Activated CD8-positive, alpha-beta memory T cell treated with anti-CD3 and anti-CD28 coated beads for 4 hours (primary cell): ENCODE measurements at regions not wholly inside any gene's neighbourhood (a gene's known extent, or its start where the extent isn't known, plus 50 kb on each side); places are given as distances from the start of the nearest gene placed in this dataset.
"Not testable (repeated sequence)": the region's sequence is repeated elsewhere in the genome, so short reads cannot be mapped to it uniquely, and the experiment has no call there.

ENCODE experiments used
- DNase-seq, 2 donors: peaks; one replicate each; pipeline ENCODE4 v3.0.0-alpha.2; 2020; ENCODE audit warnings: low read depth in 2 of 2

- DNase-seq: not testable (repeated sequence)
Observed at GRCh38 chr2:16727849-16728248, 62.2 kb upstream of the CYRIA start.

GRCh38 chr2:16727256-16727655 is 61.6 kb upstream of the CYRIA start:
- no peak for DNase-seq

DNA sequence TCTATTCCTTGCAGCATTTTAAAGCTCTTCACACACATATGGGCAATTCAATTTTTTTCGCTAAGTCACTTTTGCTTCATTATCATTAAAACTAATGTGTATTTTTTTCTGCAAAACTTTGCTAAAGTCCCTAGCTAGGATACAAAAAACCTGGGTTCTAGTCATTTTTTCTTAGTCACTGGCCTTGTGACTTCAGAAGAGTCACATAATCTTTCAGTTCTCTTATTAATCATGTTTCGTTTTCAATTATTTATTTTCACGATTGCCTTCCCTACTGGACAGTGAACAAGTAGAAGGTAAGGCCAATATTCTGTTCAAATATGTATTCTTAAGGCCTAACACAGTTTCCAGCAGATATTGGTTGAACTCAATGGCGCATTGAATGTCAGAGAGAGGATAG is 60.9 kb upstream of the CYRIA start:
- no peak for DNase-seq

DNA sequence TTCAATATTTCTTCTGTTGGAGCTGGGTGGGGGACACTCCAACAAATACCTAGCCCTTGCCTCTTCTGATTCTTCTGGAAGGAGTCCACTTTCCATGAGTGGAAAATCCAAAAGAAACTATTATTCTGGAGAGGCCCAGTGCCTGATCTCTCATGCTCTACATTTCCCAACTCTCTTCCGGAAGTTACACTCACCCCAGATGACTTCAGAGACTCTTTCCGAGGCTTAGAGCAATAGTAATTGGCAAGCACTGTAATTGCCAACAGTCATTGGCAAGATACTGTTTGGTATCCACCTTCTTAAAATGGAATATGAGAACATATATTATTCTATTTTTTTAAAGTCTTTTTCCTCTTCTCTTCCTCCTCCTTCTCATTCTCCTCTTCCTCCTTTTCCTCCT is 60.5 kb upstream of the CYRIA start:
- DNase-seq: no peak

DNA sequence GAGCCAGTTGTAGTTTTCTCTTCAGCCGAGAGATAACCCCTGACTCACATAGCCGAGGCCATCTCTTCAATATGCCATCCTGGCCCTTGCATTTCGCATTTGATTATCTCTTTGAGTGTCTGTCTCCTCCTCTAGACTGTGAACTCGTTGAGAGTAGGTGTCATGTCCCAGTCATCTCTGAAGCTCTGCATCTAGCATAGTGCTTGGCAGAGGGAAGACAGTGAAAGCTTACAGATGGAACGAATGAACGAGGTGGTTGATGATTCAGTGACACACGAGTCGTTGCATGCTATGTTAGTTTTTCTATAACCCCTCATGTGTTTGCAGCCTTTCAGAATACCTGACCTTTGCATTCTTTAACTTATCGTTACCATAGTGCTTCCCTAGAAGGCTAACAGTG is 59.9 kb upstream of the CYRIA start:
- DNase-seq: no peak

GRCh38 chr2:16722677-16723076 is 57.0 kb upstream of the CYRIA start:
- DNase-seq: no peak

GRCh38 chr2:16722126-16722525 is 56.5 kb upstream of the CYRIA start:
- no peak for DNase-seq

GRCh38 chr2:16721529-16721928 is 55.9 kb upstream of the CYRIA start:
- not testable (repeated sequence) for DNase-seq

DNA sequence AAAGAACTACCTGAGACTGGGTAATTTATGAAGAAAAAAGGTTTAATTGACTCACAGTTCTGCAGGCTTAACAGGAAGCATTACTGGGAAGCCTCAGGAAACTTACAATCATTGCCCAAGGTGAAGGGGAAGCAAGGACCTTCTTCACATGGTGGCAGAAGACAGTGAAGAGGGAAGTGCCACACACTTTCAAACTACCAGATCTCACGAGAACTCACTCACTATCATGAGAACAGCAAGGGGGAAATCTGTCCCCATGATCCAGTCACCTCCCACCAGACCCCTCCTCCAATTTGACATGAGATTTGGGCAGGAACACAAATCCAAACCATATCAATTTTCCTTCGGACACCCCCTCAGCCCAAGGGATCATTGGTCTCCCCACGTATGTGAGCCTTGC is 55.1 kb upstream of the CYRIA start:
- DNase-seq: not testable (repeated sequence)

DNA sequence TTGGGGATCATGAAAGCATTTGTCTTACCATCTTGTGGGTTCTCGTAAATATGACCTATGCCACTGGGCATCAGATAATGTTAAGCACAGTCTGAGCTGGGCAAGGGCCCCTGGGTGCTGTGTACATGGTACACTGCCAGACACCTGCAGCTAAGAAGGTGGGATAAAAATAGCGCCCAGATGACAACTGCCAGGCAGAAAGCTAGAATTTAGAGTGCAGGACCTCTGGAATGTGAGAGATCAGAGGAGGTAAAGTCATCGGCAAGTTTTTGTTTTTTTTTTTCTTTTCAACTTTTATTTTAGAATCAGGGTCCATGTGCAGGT is 53.8 kb upstream of the CYRIA start:
- DNase-seq: no peak

- no peak for DNase-seq
Observed at GRCh38 chr2:16718576-16719484, 53.2 kb upstream of the CYRIA start.

DNA sequence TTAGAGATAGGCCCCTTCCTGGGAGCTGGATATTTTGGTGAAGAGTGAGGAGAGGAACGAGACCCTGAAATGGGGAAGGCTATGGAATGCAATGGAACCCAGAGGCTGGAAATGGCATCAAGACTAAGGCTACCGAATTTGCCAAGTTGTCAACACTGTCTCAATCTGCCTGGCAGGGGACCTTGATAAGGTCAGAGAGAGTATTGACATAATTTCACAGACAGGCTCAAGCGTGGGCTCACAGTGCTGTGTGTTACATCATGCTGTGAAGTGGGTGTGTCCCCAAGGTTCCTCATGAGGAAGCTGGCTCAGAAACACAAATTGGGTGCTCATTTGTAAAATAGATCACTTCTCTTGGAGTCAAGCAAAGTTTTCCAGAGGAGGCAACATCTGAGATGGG is 51.8 kb upstream of the CYRIA start:
- no peak for DNase-seq

GRCh38 chr2:16716944-16717343 is 51.3 kb upstream of the CYRIA start:
- no peak for DNase-seq

DNA sequence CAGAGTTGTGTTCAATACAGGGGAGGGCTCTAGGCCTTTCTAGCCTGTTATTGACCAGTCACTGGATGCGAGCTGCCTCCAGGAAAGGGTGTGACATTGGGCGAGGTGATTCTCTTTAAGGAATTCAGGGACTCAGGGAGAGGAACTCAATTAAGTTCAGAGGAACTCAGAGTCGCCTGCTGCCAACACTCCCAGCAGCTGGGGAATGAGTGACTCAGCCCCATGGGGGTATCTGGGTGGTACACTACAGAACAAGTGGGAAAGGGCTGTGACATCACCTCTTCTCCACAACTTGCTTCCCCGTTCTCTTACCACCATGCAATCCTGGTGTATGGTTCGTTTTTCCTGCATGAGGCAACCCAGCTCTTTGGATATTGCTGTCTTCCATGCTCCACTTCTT is 50.4 kb upstream of the CYRIA start:
- DNase-seq: no peak
